Lung (tissue), 11 donors: ENCODE measurements at regions not wholly inside any gene's neighbourhood (a gene's known extent, or its start where the extent isn't known, plus 50 kb on each side); places are given as distances from the start of the nearest gene placed in this dataset.

ENCODE experiments used
- ATAC-seq: fragments of 200-7000 bp; cut with Tn5 transposase; one replicate; pipeline ENCODE4 v1.9.1; 2020; ENCODE audit warnings: moderate number of reproducible peaks; ENCODE audit not compliant: insufficient read depth, low FRiP score
- DNase-seq, 3 donors: peaks; one replicate each; pipeline ENCODE4 v3.0.0-alpha.2; 2013 to 2017
- H3K27ac ChIP-seq, 2 donors: one replicate each; pipeline ENCODE4 v1.5.1; 2013; ENCODE audit warnings: mild to moderate bottlenecking in 2 of 2, moderate library complexity in 2 of 2, control low read depth in 1 of 2, inconsistent platforms in 1 of 2, low read depth in 1 of 2, low read length in 1 of 2
- H3K27me3 ChIP-seq, 3 donors: one replicate each; pipeline ENCODE4 v1.5.1; 2013; ENCODE audit warnings: low read length in 2 of 3; ENCODE audit not compliant: control insufficient read depth in 3 of 3, insufficient read depth in 3 of 3
- H3K36me3 ChIP-seq, 4 donors: one replicate each; pipeline ENCODE4 v1.5.1; 2013; ENCODE audit warnings: low read length in 4 of 4, mild to moderate bottlenecking in 1 of 4, moderate library complexity in 1 of 4; ENCODE audit not compliant: control insufficient read depth in 4 of 4, insufficient read depth in 4 of 4
- H3K4me1 ChIP-seq, 5 donors: one replicate each; pipeline ENCODE4 v1.5.1; 2013; ENCODE audit warnings: low read length in 5 of 5, mild to moderate bottlenecking in 2 of 5, moderate library complexity in 1 of 5; ENCODE audit not compliant: control insufficient read depth in 5 of 5, insufficient read depth in 5 of 5
- H3K4me3 ChIP-seq: one replicate; pipeline ENCODE4 v1.5.1; 2013; ENCODE audit warnings: mild to moderate bottlenecking, control low read depth, moderate library complexity
- H3K9ac ChIP-seq, 2 donors: one replicate each; pipeline ENCODE4 v1.5.1; 2013; ENCODE audit warnings: low read length in 2 of 2, control low read depth in 1 of 2; ENCODE audit not compliant: insufficient read depth in 1 of 2
- H3K9me3 ChIP-seq, 4 donors: one replicate each; pipeline ENCODE4 v1.5.1; 2013; ENCODE audit warnings: low read length in 3 of 4, mild to moderate bottlenecking in 1 of 4, moderate library complexity in 1 of 4; ENCODE audit not compliant: control insufficient read depth in 4 of 4, insufficient read depth in 3 of 4
- WGBS, 2 donors: extraction: QIAGEN DNeasy Blood & Tissue Kit; methylation state at CpG; one replicate each; pipeline ENCODE4 v1.1.7; 2013; 5-methylcytosine and 5-hydroxymethylcytosine counted together
- TF ChIP-seq, protein P1 (sequence below): IDR thresholded peaks from 2 replicates; pipeline ENCODE4 v1.5.1; 2012; ENCODE audit warnings: mild to moderate bottlenecking; ENCODE audit errors: control extremely low read depth, extremely low read depth
- donor health status: control.
- donor health status: control.
- donor health status: Bipolar disorder and iron deficiency.
- donor health status: healthy.
- donor health status: DM: yes; HTN: yes; CAD: no.

DNA sequence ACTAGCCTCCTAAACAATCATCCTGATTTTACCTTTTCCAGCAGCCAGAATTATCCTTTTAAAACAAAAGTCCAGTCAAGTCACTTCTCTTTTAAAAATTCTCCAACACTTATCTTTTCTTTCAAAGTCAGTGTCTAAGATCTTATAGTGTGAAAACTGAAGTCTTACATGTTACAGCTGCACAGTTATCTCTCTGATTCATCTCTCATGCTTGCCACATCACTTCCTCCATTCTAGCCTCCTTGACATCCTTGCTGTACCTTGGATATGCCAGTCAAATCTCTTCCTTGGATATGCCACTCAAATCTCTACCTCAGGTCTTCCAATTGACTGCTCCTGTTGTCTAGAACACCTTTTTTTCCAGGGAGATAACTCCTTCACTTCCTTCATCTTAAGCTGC lies 361.7 kb upstream of the FTMT start:
- Histone ChIP-seq H3K36me3 (no peaks in the 10 kb centered on the region), H3K4me1 (no peaks in the 10 kb centered on the region), H3K4me3 (no peak overlapping the region), H3K27ac (no peak overlapping the region), H3K27me3 (no peaks in the 10 kb centered on the region), H3K9ac (no peak overlapping the region), H3K9me3 (no peaks in the 10 kb centered on the region)
- TF ChIP-seq, protein P1, sequence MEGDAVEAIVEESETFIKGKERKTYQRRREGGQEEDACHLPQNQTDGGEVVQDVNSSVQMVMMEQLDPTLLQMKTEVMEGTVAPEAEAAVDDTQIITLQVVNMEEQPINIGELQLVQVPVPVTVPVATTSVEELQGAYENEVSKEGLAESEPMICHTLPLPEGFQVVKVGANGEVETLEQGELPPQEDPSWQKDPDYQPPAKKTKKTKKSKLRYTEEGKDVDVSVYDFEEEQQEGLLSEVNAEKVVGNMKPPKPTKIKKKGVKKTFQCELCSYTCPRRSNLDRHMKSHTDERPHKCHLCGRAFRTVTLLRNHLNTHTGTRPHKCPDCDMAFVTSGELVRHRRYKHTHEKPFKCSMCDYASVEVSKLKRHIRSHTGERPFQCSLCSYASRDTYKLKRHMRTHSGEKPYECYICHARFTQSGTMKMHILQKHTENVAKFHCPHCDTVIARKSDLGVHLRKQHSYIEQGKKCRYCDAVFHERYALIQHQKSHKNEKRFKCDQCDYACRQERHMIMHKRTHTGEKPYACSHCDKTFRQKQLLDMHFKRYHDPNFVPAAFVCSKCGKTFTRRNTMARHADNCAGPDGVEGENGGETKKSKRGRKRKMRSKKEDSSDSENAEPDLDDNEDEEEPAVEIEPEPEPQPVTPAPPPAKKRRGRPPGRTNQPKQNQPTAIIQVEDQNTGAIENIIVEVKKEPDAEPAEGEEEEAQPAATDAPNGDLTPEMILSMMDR = no peak
- DNase-seq (no peak), ATAC-seq (no peak)

DNA sequence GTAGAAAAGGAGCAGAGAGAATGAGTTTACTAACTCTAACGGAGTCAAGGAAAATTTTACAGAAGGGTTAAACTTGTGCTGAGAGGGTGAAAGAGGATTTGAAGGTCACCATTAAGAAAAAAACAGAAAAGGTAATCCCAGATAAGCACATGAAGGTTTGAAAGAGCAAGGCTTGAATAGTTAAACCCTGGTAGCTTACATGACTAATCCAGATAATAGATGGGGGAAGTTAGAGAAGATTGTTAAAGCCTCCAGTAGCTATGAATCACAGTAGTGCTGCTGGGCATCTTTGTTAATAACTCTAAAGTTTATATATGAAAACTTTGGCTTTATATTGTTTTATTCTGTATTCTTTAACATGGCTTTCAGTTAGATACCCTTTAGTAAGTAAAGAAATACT lies 354.5 kb upstream of the FTMT start:
- Histone ChIP-seq H3K27me3 (no peaks in the 10 kb centered on the region), H3K4me1 (no peaks in the 10 kb centered on the region), H3K36me3 (no peaks in the 10 kb centered on the region), H3K9me3 (no peaks in the 10 kb centered on the region), H3K9ac (no peak overlapping the region), H3K27ac (no peak overlapping the region), H3K4me3 (no peak overlapping the region)
- no peak for ATAC-seq
- WGBS, 2 donors = 79 to 88% methylated on average over 1 of the region's 1 CpG
- TF ChIP-seq, protein P1 = no peak
- DNase-seq = no peak

DNA sequence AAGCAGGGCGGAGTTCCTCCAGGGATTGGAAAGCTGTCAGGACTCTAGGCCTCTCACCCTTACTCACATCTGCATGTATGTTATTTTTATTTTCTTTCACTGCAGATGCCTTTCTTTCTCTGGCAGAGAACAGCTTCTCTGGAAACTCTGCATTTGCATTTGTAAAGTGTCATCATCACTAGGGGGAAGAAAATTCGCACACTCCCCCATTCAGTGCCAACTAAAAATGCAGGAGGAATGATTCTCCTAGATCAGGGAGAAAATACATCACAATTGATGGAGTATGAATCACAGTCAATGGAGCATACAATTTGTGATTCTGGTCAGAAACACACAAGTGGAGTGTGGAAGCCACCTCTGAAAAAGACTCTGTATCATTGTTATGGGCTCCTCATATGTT lies 351.4 kb upstream of the FTMT start:
- no peak for DNase-seq
- WGBS, 2 donors = 80 to 83% methylated on average over 2 of the region's 2 CpGs
- no peaks in the 10 kb centered on the region for H3K27me3 ChIP-seq
- TF ChIP-seq, protein P1 = no peak
- H3K9ac ChIP-seq = no peak overlapping the region
- ATAC-seq = no peak
- no peaks in the 10 kb centered on the region for H3K36me3 ChIP-seq
- no peak overlapping the region for H3K27ac ChIP-seq
- no peaks in the 10 kb centered on the region for H3K4me1 ChIP-seq
- H3K9me3 ChIP-seq = no peaks in the 10 kb centered on the region
- H3K4me3 ChIP-seq = no peak overlapping the region

DNA sequence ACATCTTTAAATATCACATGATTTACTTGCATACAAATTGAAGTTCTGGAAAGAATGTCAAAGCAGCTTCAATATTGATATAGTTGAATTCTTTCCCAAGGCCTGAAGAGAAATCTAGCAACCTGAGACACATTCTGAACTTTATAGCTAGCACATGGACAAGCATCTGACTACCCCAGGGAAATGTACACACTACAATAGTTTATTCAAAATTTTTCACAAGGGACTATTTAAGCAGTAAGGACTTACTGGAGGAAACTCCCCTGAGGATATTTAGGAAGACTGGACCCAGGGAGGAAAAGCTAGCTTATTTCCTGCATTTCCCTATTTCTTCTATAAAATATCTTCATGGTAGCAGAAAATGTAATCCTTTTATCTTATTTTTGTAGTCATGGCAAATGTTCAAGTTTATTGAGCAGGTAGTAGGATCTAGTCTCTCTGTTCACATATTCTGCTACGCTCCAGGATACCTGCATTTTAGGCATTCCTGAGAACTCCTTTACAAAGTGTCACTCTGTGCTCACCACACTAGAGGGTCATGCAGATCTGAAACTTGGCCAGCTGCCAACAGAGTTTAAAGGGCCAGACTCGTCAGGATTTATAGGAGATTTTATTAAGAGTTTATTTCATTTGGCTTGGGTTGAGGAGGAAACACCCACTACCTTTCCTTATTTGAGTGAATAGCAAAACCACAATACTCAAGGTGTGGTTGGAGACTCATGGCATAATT lies 348.4 kb upstream of the FTMT start:
- DNase-seq (peak; percentile 47 to 65 (median 47)), ATAC-seq (no peak)
- H3K36me3 ChIP-seq = no peaks in the 10 kb centered on the region
- no peak overlapping the region for H3K27ac ChIP-seq
- TF ChIP-seq, protein P1 = no peak
- no peak overlapping the region for H3K9ac ChIP-seq
- H3K9me3 ChIP-seq = no peaks in the 10 kb centered on the region
- no peak overlapping the region for H3K4me3 ChIP-seq
- no peaks in the 10 kb centered on the region for H3K27me3 ChIP-seq
- no peaks in the 10 kb centered on the region for H3K4me1 ChIP-seq
- 31 to 35% methylated on average over 2 of the region's 2 CpGs for WGBS, 2 donors
